NOMO-1 treated with DMSO at 0.1 percent for 48 hours (cell line): ENCODE measurements at regions not wholly inside any gene's neighbourhood (a gene's known extent, or its start where the extent isn't known, plus 50 kb on each side); places are given as distances from the start of the nearest gene placed in this dataset.

Experiments used
- DNase-seq: peaks from one replicate; lab custom pipeline; 2025; ENCODE audit not compliant: unreplicated experiment; lab: John Stamatoyannopoulos, UW

GRCh38 chr4:126705266-126705665 is 927.5 kb upstream of the INTU start:
- no peak for DNase-seq

GRCh38 chr4:126708716-126709115 is 924.0 kb upstream of the INTU start:
- no peak for DNase-seq

- DNase-seq: no peak
Measured at GRCh38 chr4:126710935-126711334, 921.8 kb upstream of the INTU start.

- no peak for DNase-seq
Measured at GRCh38 chr4:126715067-126715466, 917.7 kb upstream of the INTU start.

GRCh38 chr4:126715681-126716080 is 917.1 kb upstream of the INTU start:
- no peak for DNase-seq

- DNase-seq: no peak
Measured at GRCh38 chr4:126718136-126718535, 914.6 kb upstream of the INTU start.

- no peak for DNase-seq
Measured at GRCh38 chr4:126719852-126720251, 912.9 kb upstream of the INTU start.

GRCh38 chr4:126725906-126726305 is 906.9 kb upstream of the INTU start:
- DNase-seq: no peak

GRCh38 chr4:126727461-126727860 is 905.3 kb upstream of the INTU start:
- no peak for DNase-seq

- no peak for DNase-seq
Measured at GRCh38 chr4:126731062-126731461, 901.7 kb upstream of the INTU start.

- DNase-seq: no peak
Measured at GRCh38 chr4:126733301-126733700, 899.5 kb upstream of the INTU start.

- DNase-seq: no peak
Measured at GRCh38 chr4:126734465-126734864, 898.3 kb upstream of the INTU start.

- no peak for DNase-seq
Measured at GRCh38 chr4:126735294-126736132, 897.2 kb upstream of the INTU start.

GRCh38 chr4:126736133-126736518 is 896.6 kb upstream of the INTU start:
- no peak for DNase-seq

- no peak for DNase-seq
Measured at GRCh38 chr4:126737899-126738526, 894.7 kb upstream of the INTU start.

GRCh38 chr4:126738527-126738923 is 894.2 kb upstream of the INTU start:
- no peak for DNase-seq

- no peak for DNase-seq
Measured at GRCh38 chr4:126738926-126739325, 893.8 kb upstream of the INTU start.

GRCh38 chr4:126740687-126741086 is 892.1 kb upstream of the INTU start:
- DNase-seq: no peak

- no peak for DNase-seq
Measured at GRCh38 chr4:126742048-126742447, 890.7 kb upstream of the INTU start.

GRCh38 chr4:126742885-126743284 is 889.9 kb upstream of the INTU start:
- DNase-seq: no peak

GRCh38 chr4:126748736-126749135 is 884.0 kb upstream of the INTU start:
- no peak for DNase-seq

GRCh38 chr4:126750723-126751122 is 882.0 kb upstream of the INTU start:
- DNase-seq: no peak

GRCh38 chr4:126752126-126752525 is 880.6 kb upstream of the INTU start:
- no peak for DNase-seq
